Activated T-cell treated with anti-CD3 and anti-CD28 coated beads, Interleukin-2, amount 50 U/mL, for 72 hours (primary cell): ENCODE measurements at regions not wholly inside any gene's neighbourhood (a gene's known extent, or its start where the extent isn't known, plus 50 kb on each side); places are given as distances from the start of the nearest gene placed in this dataset.
"Not testable (repeated sequence)": the region's sequence is repeated elsewhere in the genome, so short reads cannot be mapped to it uniquely, and the experiment has no call there.

Source experiments
- ATAC-seq, 2 donors: fragments of 150-1000 bp; cut with Tn5 transposase; replicated peaks in 1 of 2; 2 replicates each; pipeline ENCODE4 v1.10.0; 2021; ENCODE audit warnings: moderate library complexity in 2 of 2, mild to moderate bottlenecking in 1 of 2
- DNase-seq, 2 donors: peaks; one replicate each; pipeline ENCODE4 v3.0.0; 2021 to 2022; ENCODE audit warnings: mixed read lengths in 1 of 2
- H3K27ac Mint-ChIP-seq: one replicate; pipeline ENCODE4 v1.8.0; 2022; ENCODE audit warnings: mild to moderate bottlenecking, moderate library complexity, mixed read lengths
- H3K27me3 Mint-ChIP-seq: one replicate; pipeline ENCODE4 v1.8.0; 2022; ENCODE audit warnings: low read depth, mixed read lengths
- H3K36me3 Mint-ChIP-seq, 2 donors: one replicate each; pipeline ENCODE4 v1.8.0; 2022; ENCODE audit warnings: mixed read lengths in 2 of 2, mild to moderate bottlenecking in 1 of 2; ENCODE audit not compliant: insufficient read depth in 2 of 2
- H3K4me1 Mint-ChIP-seq: one replicate; pipeline ENCODE4 v1.8.0; 2022; ENCODE audit warnings: low read depth, mixed read lengths
- H3K4me3 Mint-ChIP-seq, 2 donors: one replicate each; pipeline ENCODE4 v1.8.0; 2022; ENCODE audit warnings: mild to moderate bottlenecking in 2 of 2, mixed read lengths in 2 of 2, moderate library complexity in 2 of 2
- H3K9me3 Mint-ChIP-seq, 2 donors: one replicate each; pipeline ENCODE4 v1.8.0; 2022; ENCODE audit warnings: mixed read lengths in 2 of 2

DNA sequence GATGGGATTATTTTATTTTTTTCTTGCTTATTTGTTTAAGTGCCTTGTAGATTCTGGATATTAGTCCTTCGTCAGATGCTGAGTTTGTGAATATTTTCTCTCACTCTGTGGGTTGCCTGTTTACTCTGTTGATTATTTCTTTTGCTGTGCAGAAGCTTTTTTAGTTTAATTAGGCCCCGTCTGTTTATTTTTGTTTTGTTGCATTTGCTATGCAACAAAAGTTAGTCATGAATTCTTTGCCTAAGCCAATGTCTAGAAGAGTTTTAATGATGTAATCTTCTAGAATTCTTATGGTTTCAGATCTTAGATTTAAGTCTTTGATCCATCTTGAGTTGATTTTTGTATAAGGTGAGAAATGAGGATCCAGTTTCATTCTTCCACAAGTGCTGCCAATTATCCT is 142.5 kb upstream of the FGF10 start:
- not testable (repeated sequence) for H3K4me1 Mint-ChIP-seq, ATAC-seq, H3K27me3 Mint-ChIP-seq, DNase-seq, H3K27ac Mint-ChIP-seq, H3K36me3 Mint-ChIP-seq, H3K4me3 Mint-ChIP-seq, H3K9me3 Mint-ChIP-seq

- H3K27me3 Mint-ChIP-seq, DNase-seq, H3K36me3 Mint-ChIP-seq, H3K27ac Mint-ChIP-seq, H3K4me1 Mint-ChIP-seq, H3K9me3 Mint-ChIP-seq, H3K4me3 Mint-ChIP-seq, ATAC-seq: not testable (repeated sequence)
These were observed 141.6 kb upstream of the FGF10 start for GRCh38 chr5:44530783-44531182.

DNA sequence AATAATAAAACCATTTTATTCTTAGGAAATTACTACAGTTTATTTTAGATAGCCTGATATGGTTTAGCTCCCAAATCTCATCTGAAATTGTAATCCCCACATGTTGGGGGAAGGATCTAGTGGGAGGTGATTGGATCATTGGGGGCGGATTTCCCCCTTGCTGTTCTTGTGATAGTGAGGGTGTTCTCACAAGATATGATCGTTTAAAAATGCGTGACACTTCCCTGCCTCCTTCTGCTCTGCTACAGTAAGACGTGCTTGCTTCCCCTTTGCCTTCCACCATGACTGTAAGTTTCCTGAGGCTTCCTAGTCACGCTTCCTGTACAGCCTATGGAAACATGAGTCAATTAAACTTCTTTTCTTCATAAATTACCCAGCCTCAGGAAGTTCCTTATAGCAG is 122.4 kb upstream of the FGF10 start:
- Mint-ChIP-seq H3K27ac (no peak overlapping the region), H3K4me1 (no peaks in the 10 kb centered on the region), H3K36me3 (no peaks in the 10 kb centered on the region), H3K27me3 (no peaks in the 10 kb centered on the region), H3K9me3 (peaks cover 0 to 2% of the 10 kb centered on the region in 2 donors), H3K4me3 (no peak overlapping the region)
- ATAC-seq (no peak), DNase-seq (no peak)

DNA sequence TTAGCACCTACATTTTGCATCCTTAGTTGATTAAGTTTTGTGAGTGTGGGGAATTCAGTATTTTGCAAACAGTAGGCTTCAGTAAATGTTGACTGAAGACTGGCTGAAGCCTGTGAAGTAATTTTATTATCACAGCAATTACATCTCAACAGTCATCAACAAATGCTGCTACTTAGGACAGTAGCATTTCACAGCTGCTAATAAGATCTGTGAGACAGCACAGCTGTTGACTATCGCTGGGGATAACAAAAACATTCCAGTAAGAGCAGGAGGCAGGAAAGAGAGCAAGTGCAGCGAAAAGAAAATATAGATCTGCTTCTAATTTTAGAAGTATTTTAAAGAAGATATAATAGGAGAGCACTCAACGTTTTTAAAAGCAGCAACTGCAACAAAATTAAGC is 117.3 kb upstream of the FGF10 start:
- H3K9me3 Mint-ChIP-seq, result no peaks in the 10 kb centered on the region
- ATAC-seq (no peak), DNase-seq (no peak)
- no peak overlapping the region for H3K27ac Mint-ChIP-seq
- no peak overlapping the region for H3K4me3 Mint-ChIP-seq
- no peaks in the 10 kb centered on the region for H3K27me3 Mint-ChIP-seq
- H3K36me3 Mint-ChIP-seq, result no peaks in the 10 kb centered on the region
- H3K4me1 Mint-ChIP-seq, result no peaks in the 10 kb centered on the region

GRCh38 chr5:44499381-44499780 is 110.2 kb upstream of the FGF10 start:
- Mint-ChIP-seq H3K9me3 (no peaks in the 10 kb centered on the region), H3K27ac (no peak overlapping the region), H3K4me3 (no peak overlapping the region), H3K36me3 (no peaks in the 10 kb centered on the region), H3K4me1 (no peaks in the 10 kb centered on the region), H3K27me3 (no peaks in the 10 kb centered on the region)
- DNase-seq, result no peak
- ATAC-seq, result no peak

- H3K9me3 Mint-ChIP-seq, result no peaks in the 10 kb centered on the region
- H3K4me3 Mint-ChIP-seq, result no peak overlapping the region
- DNase-seq (no peak), ATAC-seq (no peak)
- no peak overlapping the region for H3K27ac Mint-ChIP-seq
- H3K4me1 Mint-ChIP-seq, result no peaks in the 10 kb centered on the region
- no peaks in the 10 kb centered on the region for H3K36me3 Mint-ChIP-seq
- no peaks in the 10 kb centered on the region for H3K27me3 Mint-ChIP-seq
These were observed 108.4 kb upstream of the FGF10 start for GRCh38 chr5:44497606-44498005.

DNA sequence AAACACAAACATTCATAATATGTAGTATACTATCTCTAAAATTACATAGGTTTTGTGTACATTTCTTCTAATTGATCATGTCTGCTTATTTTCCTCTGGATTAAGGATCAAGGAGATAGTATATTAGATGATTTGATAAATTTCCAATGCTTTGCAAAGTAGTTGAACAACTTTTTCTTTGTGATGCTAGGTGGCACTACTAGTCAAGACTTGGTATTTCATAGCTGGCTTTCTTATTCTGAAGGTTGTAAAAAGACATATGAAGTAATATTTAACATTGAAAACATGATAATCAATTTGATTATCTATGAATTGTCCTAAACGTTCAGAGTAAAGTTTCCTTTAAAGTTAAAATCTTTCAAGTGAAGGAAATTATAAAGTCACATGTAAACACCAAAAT is 106.1 kb upstream of the FGF10 start:
- Mint-ChIP-seq H3K4me1 (no peaks in the 10 kb centered on the region), H3K27me3 (no peaks in the 10 kb centered on the region)
- no peak for DNase-seq

GRCh38 chr5:44489759-44490158 is 100.5 kb upstream of the FGF10 start:
- Mint-ChIP-seq H3K27me3 (no peaks in the 10 kb centered on the region), H3K27ac (no peak overlapping the region), H3K36me3 (no peaks in the 10 kb centered on the region), H3K4me3 (no peak overlapping the region), H3K9me3 (peaks cover 1 to 4% of the 10 kb centered on the region in 2 donors), H3K4me1 (no peaks in the 10 kb centered on the region)
- ATAC-seq (no peak), DNase-seq (no peak)

More for the DNA sequence above, 106.1 kb upstream of the FGF10 start:
- ATAC-seq, result no peak
- no peak overlapping the region for H3K4me3 Mint-ChIP-seq
- peaks cover 1 to 3% of the 10 kb centered on the region in 2 donors for H3K9me3 Mint-ChIP-seq
- no peak overlapping the region for H3K27ac Mint-ChIP-seq
- H3K36me3 Mint-ChIP-seq, result no peaks in the 10 kb centered on the region

DNA sequence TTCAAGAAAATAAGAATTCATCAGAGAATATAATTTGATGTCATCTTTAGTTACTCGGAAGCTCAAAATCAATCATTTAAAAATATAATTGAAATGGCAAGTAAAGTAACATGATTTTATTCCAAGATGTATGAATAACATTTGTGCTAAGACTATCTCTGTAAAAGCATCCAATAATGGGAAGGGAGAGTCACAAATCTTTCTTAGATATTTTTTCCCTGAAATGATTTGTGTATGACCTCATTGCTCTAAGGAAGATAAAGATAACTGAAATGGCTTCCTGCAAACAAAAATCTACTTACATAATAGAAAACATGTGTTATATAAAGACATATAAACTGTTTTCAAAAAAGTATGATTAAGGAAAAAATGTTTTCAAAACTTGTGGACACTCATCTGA is 97.4 kb upstream of the FGF10 start:
- Mint-ChIP-seq H3K9me3 (peaks cover 1 to 2% of the 10 kb centered on the region in 2 donors), H3K27ac (no peak overlapping the region), H3K27me3 (no peaks in the 10 kb centered on the region), H3K4me1 (no peaks in the 10 kb centered on the region), H3K4me3 (no peak overlapping the region), H3K36me3 (no peaks in the 10 kb centered on the region)
- no peak for ATAC-seq
- no peak for DNase-seq

DNA sequence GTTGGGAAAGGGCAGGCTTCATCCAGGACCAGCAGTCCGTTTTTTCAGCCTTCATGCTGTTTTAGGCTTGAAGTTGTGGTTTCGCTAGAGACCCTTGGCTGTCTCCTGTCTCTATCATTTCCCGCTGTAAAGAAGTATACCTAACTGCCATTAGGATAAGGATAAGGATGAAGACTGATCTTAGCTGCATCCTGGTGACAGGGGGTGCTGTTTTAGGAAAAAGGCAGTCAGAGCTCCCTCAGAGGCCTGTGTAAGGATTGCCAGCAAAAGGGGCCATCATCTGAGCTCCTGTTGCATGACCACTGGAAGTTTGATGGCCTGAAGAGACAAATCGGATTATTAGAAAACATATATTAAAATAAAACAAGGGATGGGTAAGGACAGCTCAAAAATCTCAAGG is 64.8 kb upstream of the FGF10 start:
- H3K4me3 Mint-ChIP-seq, result no peak overlapping the region
- H3K36me3 Mint-ChIP-seq, result no peaks in the 10 kb centered on the region
- H3K4me1 Mint-ChIP-seq, result no peaks in the 10 kb centered on the region
- H3K27me3 Mint-ChIP-seq, result no peaks in the 10 kb centered on the region
- peaks cover 2 to 8% of the 10 kb centered on the region in 2 donors for H3K9me3 Mint-ChIP-seq
- ATAC-seq, result no peak
- no peak for DNase-seq
- H3K27ac Mint-ChIP-seq, result no peak overlapping the region

GRCh38 chr5:44446399-44446798 is 57.2 kb upstream of the FGF10 start:
- ATAC-seq (no peak), DNase-seq (no peak)
- Mint-ChIP-seq H3K36me3 (no peaks in the 10 kb centered on the region), H3K27me3 (no peaks in the 10 kb centered on the region), H3K9me3 (peaks cover 0 to 9% of the 10 kb centered on the region in 2 donors), H3K27ac (peak overlapping the region; percentile 26), H3K4me1 (no peaks in the 10 kb centered on the region), H3K4me3 (no peak overlapping the region)

DNA sequence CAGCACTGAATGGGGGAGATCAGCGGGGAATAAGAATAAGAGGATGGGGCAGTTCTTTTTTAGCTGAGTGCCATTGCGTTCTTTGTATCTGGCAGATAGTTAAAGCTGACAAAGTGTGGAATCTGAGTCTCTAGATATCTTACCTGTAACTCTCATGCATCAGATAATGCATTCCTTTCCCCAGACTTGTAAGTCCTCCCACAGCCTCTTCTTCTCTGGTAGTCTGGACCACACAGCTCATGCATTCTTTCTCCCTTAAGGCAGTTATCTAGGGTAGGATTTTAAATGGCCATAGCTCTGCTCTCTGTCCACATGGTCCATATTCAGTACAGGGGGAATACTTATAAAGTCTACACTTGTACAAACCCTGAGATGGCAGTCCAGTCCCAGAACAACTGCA is 54.0 kb upstream of the FGF10 start:
- H3K4me1 Mint-ChIP-seq, result no peaks in the 10 kb centered on the region
- no peak for DNase-seq
- ATAC-seq, result no peak
- no peak overlapping the region for H3K27ac Mint-ChIP-seq
- H3K4me3 Mint-ChIP-seq, result no peak overlapping the region
- peaks cover 0 to 7% of the 10 kb centered on the region in 2 donors for H3K9me3 Mint-ChIP-seq
- no peaks in the 10 kb centered on the region for H3K27me3 Mint-ChIP-seq
- no peaks in the 10 kb centered on the region for H3K36me3 Mint-ChIP-seq

- Mint-ChIP-seq H3K9me3 (peaks cover 2 to 6% of the 10 kb centered on the region in 2 donors), H3K4me3 (no peak overlapping the region), H3K36me3 (no peaks in the 10 kb centered on the region), H3K27me3 (no peaks in the 10 kb centered on the region), H3K27ac (no peak overlapping the region), H3K4me1 (no peaks in the 10 kb centered on the region)
- ATAC-seq (no peak), DNase-seq (no peak)
These were observed 52.2 kb upstream of the FGF10 start for GRCh38 chr5:44441460-44441859.

DNA sequence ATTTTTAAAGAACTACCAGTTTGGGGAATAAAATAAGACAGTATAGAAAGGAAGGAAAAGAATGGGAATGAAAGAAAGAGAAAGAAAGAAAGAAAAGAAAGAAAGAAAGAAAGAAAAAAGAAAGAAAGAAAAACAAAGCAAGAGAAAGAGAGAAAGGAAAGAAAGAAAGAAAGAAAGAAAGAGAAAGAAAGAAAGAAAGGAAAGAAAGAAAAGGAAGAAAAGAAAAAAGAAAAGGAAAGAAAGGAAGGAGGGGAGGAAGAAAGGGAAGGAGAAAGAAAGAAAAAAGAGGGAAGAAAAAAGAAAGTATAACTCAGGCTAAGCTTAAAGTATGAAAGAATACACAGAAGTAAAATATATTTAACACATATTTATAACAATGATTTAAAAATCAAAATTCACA is 51.0 kb upstream of the FGF10 start:
- Mint-ChIP-seq H3K27ac (peak overlapping the region; percentile 73), H3K4me1 (no peaks in the 10 kb centered on the region)

More for the DNA sequence above, 51.0 kb upstream of the FGF10 start:
- no peak overlapping the region for H3K4me3 Mint-ChIP-seq
- no peak for ATAC-seq
- no peaks in the 10 kb centered on the region for H3K36me3 Mint-ChIP-seq
- H3K27me3 Mint-ChIP-seq, result no peaks in the 10 kb centered on the region
- no peak for DNase-seq
- peaks cover 2 to 5% of the 10 kb centered on the region in 2 donors for H3K9me3 Mint-ChIP-seq
